ENCODE measurements at regions not wholly inside any gene's neighbourhood (a gene's known extent, or its start where the extent isn't known, plus 50 kb on each side); places are given as distances from the start of the nearest gene placed in this dataset.

- Histone ChIP-seq H3K9ac (ENCODE audit: low read length) (no peak overlapping the region), H3K27ac (ENCODE audit: low read length) (no peak overlapping the region), H3K27me3 (ENCODE audit: control insufficient read depth, insufficient read depth, low read length) (no peaks in the 10 kb centered on the region), H3K9me3 (ENCODE audit: control insufficient read depth, low read depth, low read length) (no peaks in the 10 kb centered on the region), H3K36me3 (ENCODE audit: control insufficient read depth, low read depth, low read length) (no peaks in the 10 kb centered on the region), H3K4me1 (ENCODE audit: control insufficient read depth, low read depth, low read length) (no peaks in the 10 kb centered on the region), H3K4me3 (ENCODE audit: low read length) (no peak overlapping the region)
Observed at GRCh38 chr18:1466035-1466434, 561.4 kb downstream of the ADCYAP1 start.

- no peak overlapping the region for H3K27ac ChIP-seq (ENCODE audit: low read length)
- H3K36me3 ChIP-seq (ENCODE audit: control insufficient read depth, low read depth, low read length) = no peaks in the 10 kb centered on the region
- no peaks in the 10 kb centered on the region for H3K27me3 ChIP-seq (ENCODE audit: control insufficient read depth, insufficient read depth, low read length)
- H3K9me3 ChIP-seq (ENCODE audit: control insufficient read depth, low read depth, low read length) = no peaks in the 10 kb centered on the region
- no peak overlapping the region for H3K9ac ChIP-seq (ENCODE audit: low read length)
- no peaks in the 10 kb centered on the region for H3K4me1 ChIP-seq (ENCODE audit: control insufficient read depth, low read depth, low read length)
- H3K4me3 ChIP-seq (ENCODE audit: low read length) = no peak overlapping the region
Observed at GRCh38 chr18:1467461-1467964, 562.8 kb downstream of the ADCYAP1 start.

GRCh38 chr18:1468550-1468949 lies 563.9 kb downstream of the ADCYAP1 start:
- no peaks in the 10 kb centered on the region for H3K36me3 ChIP-seq (ENCODE audit: control insufficient read depth, low read depth, low read length)
- no peak overlapping the region for H3K27ac ChIP-seq (ENCODE audit: low read length)
- no peak overlapping the region for H3K4me3 ChIP-seq (ENCODE audit: low read length)
- no peaks in the 10 kb centered on the region for H3K27me3 ChIP-seq (ENCODE audit: control insufficient read depth, insufficient read depth, low read length)
- H3K9ac ChIP-seq (ENCODE audit: low read length) = no peak overlapping the region
- H3K9me3 ChIP-seq (ENCODE audit: control insufficient read depth, low read depth, low read length) = no peaks in the 10 kb centered on the region
- no peaks in the 10 kb centered on the region for H3K4me1 ChIP-seq (ENCODE audit: control insufficient read depth, low read depth, low read length)

GRCh38 chr18:1475867-1476266 lies 571.2 kb downstream of the ADCYAP1 start:
- Histone ChIP-seq H3K4me1 (ENCODE audit: control insufficient read depth, low read depth, low read length) (no peaks in the 10 kb centered on the region), H3K36me3 (ENCODE audit: control insufficient read depth, low read depth, low read length) (no peaks in the 10 kb centered on the region), H3K27ac (ENCODE audit: low read length) (no peak overlapping the region), H3K9ac (ENCODE audit: low read length) (no peak overlapping the region), H3K4me3 (ENCODE audit: low read length) (no peak overlapping the region), H3K27me3 (ENCODE audit: control insufficient read depth, insufficient read depth, low read length) (no peaks in the 10 kb centered on the region), H3K9me3 (ENCODE audit: control insufficient read depth, low read depth, low read length) (no peaks in the 10 kb centered on the region)

GRCh38 chr18:1480309-1480708 lies 575.6 kb downstream of the ADCYAP1 start:
- Histone ChIP-seq H3K9me3 (ENCODE audit: control insufficient read depth, low read depth, low read length) (no peaks in the 10 kb centered on the region), H3K27me3 (ENCODE audit: control insufficient read depth, insufficient read depth, low read length) (no peaks in the 10 kb centered on the region), H3K9ac (ENCODE audit: low read length) (no peak overlapping the region), H3K4me1 (ENCODE audit: control insufficient read depth, low read depth, low read length) (no peaks in the 10 kb centered on the region), H3K4me3 (ENCODE audit: low read length) (no peak overlapping the region), H3K27ac (ENCODE audit: low read length) (no peak overlapping the region), H3K36me3 (ENCODE audit: control insufficient read depth, low read depth, low read length) (no peaks in the 10 kb centered on the region)

- Histone ChIP-seq H3K36me3 (ENCODE audit: control insufficient read depth, low read depth, low read length) (no peaks in the 10 kb centered on the region), H3K4me3 (ENCODE audit: low read length) (no peak overlapping the region), H3K9me3 (ENCODE audit: control insufficient read depth, low read depth, low read length) (no peaks in the 10 kb centered on the region), H3K27me3 (ENCODE audit: control insufficient read depth, insufficient read depth, low read length) (no peaks in the 10 kb centered on the region), H3K9ac (ENCODE audit: low read length) (no peak overlapping the region), H3K4me1 (ENCODE audit: control insufficient read depth, low read depth, low read length) (no peaks in the 10 kb centered on the region), H3K27ac (ENCODE audit: low read length) (no peak overlapping the region)
Observed at GRCh38 chr18:1481577-1481976, 576.9 kb downstream of the ADCYAP1 start.

GRCh38 chr18:1483385-1483784 lies 578.7 kb downstream of the ADCYAP1 start:
- H3K27me3 ChIP-seq (ENCODE audit: control insufficient read depth, insufficient read depth, low read length) = no peaks in the 10 kb centered on the region
- no peak overlapping the region for H3K4me3 ChIP-seq (ENCODE audit: low read length)
- no peak overlapping the region for H3K27ac ChIP-seq (ENCODE audit: low read length)
- no peaks in the 10 kb centered on the region for H3K9me3 ChIP-seq (ENCODE audit: control insufficient read depth, low read depth, low read length)
- no peak overlapping the region for H3K9ac ChIP-seq (ENCODE audit: low read length)
- no peaks in the 10 kb centered on the region for H3K36me3 ChIP-seq (ENCODE audit: control insufficient read depth, low read depth, low read length)
- no peaks in the 10 kb centered on the region for H3K4me1 ChIP-seq (ENCODE audit: control insufficient read depth, low read depth, low read length)

- Histone ChIP-seq H3K9ac (ENCODE audit: low read length) (no peak overlapping the region), H3K27me3 (ENCODE audit: control insufficient read depth, insufficient read depth, low read length) (no peaks in the 10 kb centered on the region), H3K4me1 (ENCODE audit: control insufficient read depth, low read depth, low read length) (no peaks in the 10 kb centered on the region), H3K4me3 (ENCODE audit: low read length) (no peak overlapping the region), H3K27ac (ENCODE audit: low read length) (no peak overlapping the region), H3K36me3 (ENCODE audit: control insufficient read depth, low read depth, low read length) (no peaks in the 10 kb centered on the region), H3K9me3 (ENCODE audit: control insufficient read depth, low read depth, low read length) (peaks cover 3% of the 10 kb centered on the region)
Observed at GRCh38 chr18:1487457-1487856, 582.8 kb downstream of the ADCYAP1 start.

GRCh38 chr18:1488394-1488793 lies 583.7 kb downstream of the ADCYAP1 start:
- Histone ChIP-seq H3K4me1 (ENCODE audit: control insufficient read depth, low read depth, low read length) (no peaks in the 10 kb centered on the region), H3K9ac (ENCODE audit: low read length) (no peak overlapping the region), H3K4me3 (ENCODE audit: low read length) (no peak overlapping the region), H3K36me3 (ENCODE audit: control insufficient read depth, low read depth, low read length) (no peaks in the 10 kb centered on the region), H3K27me3 (ENCODE audit: control insufficient read depth, insufficient read depth, low read length) (no peaks in the 10 kb centered on the region), H3K9me3 (ENCODE audit: control insufficient read depth, low read depth, low read length) (peaks cover 3% of the 10 kb centered on the region), H3K27ac (ENCODE audit: low read length) (no peak overlapping the region)

GRCh38 chr18:1488957-1489356 lies 584.3 kb downstream of the ADCYAP1 start:
- Histone ChIP-seq H3K27ac (ENCODE audit: low read length) (no peak overlapping the region), H3K9me3 (ENCODE audit: control insufficient read depth, low read depth, low read length) (peaks cover 3% of the 10 kb centered on the region), H3K4me3 (ENCODE audit: low read length) (no peak overlapping the region), H3K27me3 (ENCODE audit: control insufficient read depth, insufficient read depth, low read length) (no peaks in the 10 kb centered on the region), H3K36me3 (ENCODE audit: control insufficient read depth, low read depth, low read length) (no peaks in the 10 kb centered on the region), H3K9ac (ENCODE audit: low read length) (no peak overlapping the region), H3K4me1 (ENCODE audit: control insufficient read depth, low read depth, low read length) (no peaks in the 10 kb centered on the region)

GRCh38 chr18:1495387-1495786 lies 590.7 kb downstream of the ADCYAP1 start:
- peaks cover 3% of the 10 kb centered on the region for H3K9me3 ChIP-seq (ENCODE audit: control insufficient read depth, low read depth, low read length)
- no peaks in the 10 kb centered on the region for H3K4me1 ChIP-seq (ENCODE audit: control insufficient read depth, low read depth, low read length)
- H3K4me3 ChIP-seq (ENCODE audit: low read length) = no peak overlapping the region
- H3K9ac ChIP-seq (ENCODE audit: low read length) = no peak overlapping the region
- no peaks in the 10 kb centered on the region for H3K36me3 ChIP-seq (ENCODE audit: control insufficient read depth, low read depth, low read length)
- H3K27ac ChIP-seq (ENCODE audit: low read length) = no peak overlapping the region
- no peaks in the 10 kb centered on the region for H3K27me3 ChIP-seq (ENCODE audit: control insufficient read depth, insufficient read depth, low read length)

GRCh38 chr18:1496096-1496495 lies 591.4 kb downstream of the ADCYAP1 start:
- Histone ChIP-seq H3K27me3 (ENCODE audit: control insufficient read depth, insufficient read depth, low read length) (no peaks in the 10 kb centered on the region), H3K9ac (ENCODE audit: low read length) (no peak overlapping the region), H3K27ac (ENCODE audit: low read length) (no peak overlapping the region), H3K4me3 (ENCODE audit: low read length) (no peak overlapping the region), H3K4me1 (ENCODE audit: control insufficient read depth, low read depth, low read length) (no peaks in the 10 kb centered on the region), H3K36me3 (ENCODE audit: control insufficient read depth, low read depth, low read length) (no peaks in the 10 kb centered on the region), H3K9me3 (ENCODE audit: control insufficient read depth, low read depth, low read length) (peaks cover 3% of the 10 kb centered on the region)
